SK-N-SH treated with all-trans-retinoic acid at 6 μM for 48 hours (cell line): ENCODE measurements at regions not wholly inside any gene's neighbourhood (a gene's known extent, or its start where the extent isn't known, plus 50 kb on each side); places are given as distances from the start of the nearest gene placed in this dataset.

Experiments
- ARNTL ChIP-seq: fragments of 450-650 bp; formaldehyde crosslinking; IDR thresholded peaks from 2 replicates; pipeline ENCODE4 v1.5.0; 2020; ENCODE audit warnings: low read depth, mild to moderate bottlenecking, moderate library complexity, borderline replicate concordance
- CSDC2 ChIP-seq: fragments of 250-450 bp; sonication (Bioruptor Pico); IDR thresholded peaks from 2 replicates; pipeline ENCODE4 v1.5.0; 2020; ENCODE audit warnings: mild to moderate bottlenecking, moderate library complexity
- ESRRG ChIP-seq: fragments of 250-450 bp; sonication (Bioruptor Pico); IDR thresholded peaks from 2 replicates; pipeline ENCODE4 v1.6.1; 2021; ENCODE audit warnings: mild to moderate bottlenecking
- GLIS3 ChIP-seq: fragments of 250-450 bp; sonication (Bioruptor Pico); IDR thresholded peaks from 2 replicates; pipeline ENCODE4 v1.5.0; 2020; ENCODE audit warnings: mild to moderate bottlenecking, moderate library complexity
- PPARA ChIP-seq: fragments of 250-450 bp; sonication (Bioruptor Pico); IDR thresholded peaks from 2 replicates; pipeline ENCODE4 v1.5.0; 2020; ENCODE audit warnings: mild to moderate bottlenecking, borderline replicate concordance
- RARB ChIP-seq: fragments of 250-450 bp; sonication (Bioruptor Pico); IDR thresholded peaks from 2 replicates; pipeline ENCODE4 v1.8.0; 2021; ENCODE audit warnings: mild to moderate bottlenecking, moderate library complexity
- TOX ChIP-seq: fragments of 250-450 bp; sonication (Bioruptor Pico); IDR thresholded peaks from 2 replicates; pipeline ENCODE4 v1.8.0; 2021; ENCODE audit warnings: mild to moderate bottlenecking, moderate library complexity, borderline replicate concordance
- ZFP3 ChIP-seq: fragments of 250-450 bp; sonication (Bioruptor Pico); IDR thresholded peaks from 2 replicates; pipeline ENCODE4 v1.5.0; 2020; ENCODE audit warnings: mild to moderate bottlenecking, moderate library complexity
- ZFP30 ChIP-seq: fragments of 450-650 bp; formaldehyde crosslinking; IDR thresholded peaks from 2 replicates; pipeline ENCODE4 v1.5.0; 2022; ENCODE audit warnings: mild to moderate bottlenecking, moderate library complexity
- ZNF565 ChIP-seq: fragments of 450-650 bp; formaldehyde crosslinking; conservative IDR thresholded peaks from 2 replicates; pipeline ENCODE4 v1.5.0; 2020; ENCODE audit warnings: low read depth, mild to moderate bottlenecking, moderate library complexity
- ZNF8 ChIP-seq: fragments of 450-650 bp; formaldehyde crosslinking; IDR thresholded peaks from 2 replicates; pipeline ENCODE4 v1.5.0; 2020; ENCODE audit warnings: mild to moderate bottlenecking, moderate library complexity

- TF ChIP-seq ESRRG (CRISPR knock-in tag) (no peak), ZNF565 (CRISPR knock-in tag) (no peak), ZNF8 (CRISPR knock-in tag) (no peak), ZFP3 (CRISPR knock-in tag) (no peak), CSDC2 (CRISPR knock-in tag) (no peak), ZFP30 (no peak), TOX (CRISPR knock-in tag) (no peak), GLIS3 (CRISPR knock-in tag) (no peak), ARNTL (CRISPR knock-in tag) (no peak), RARB (CRISPR knock-in tag) (no peak), PPARA (CRISPR knock-in tag) (no peak)
These were observed 658.2 kb downstream of the KLHL13 start for GRCh38 chrX:117458243-117458968.
